GM12865 (cell line): ENCODE measurements at regions not wholly inside any gene's neighbourhood (a gene's known extent, or its start where the extent isn't known, plus 50 kb on each side); places are given as distances from the start of the nearest gene placed in this dataset.

ENCODE experiments used
- DNase-seq: peaks from one replicate; pipeline ENCODE4 v3.0.0; 2010; ENCODE audit warnings: low read depth
- H3K4me3 ChIP-seq: 2 replicates; pipeline ENCODE4 v1.5.1; 2011; ENCODE audit warnings: mild to moderate bottlenecking, low read depth, low read length, control low read depth
- TF ChIP-seq, protein P1 (sequence below): IDR thresholded peaks from 2 replicates; pipeline ENCODE4 v1.5.1; 2011; ENCODE audit warnings: low read length, control low read depth, low read depth, inconsistent platforms; ENCODE audit not compliant: insufficient read depth; ENCODE audit errors: missing control alignments

DNA sequence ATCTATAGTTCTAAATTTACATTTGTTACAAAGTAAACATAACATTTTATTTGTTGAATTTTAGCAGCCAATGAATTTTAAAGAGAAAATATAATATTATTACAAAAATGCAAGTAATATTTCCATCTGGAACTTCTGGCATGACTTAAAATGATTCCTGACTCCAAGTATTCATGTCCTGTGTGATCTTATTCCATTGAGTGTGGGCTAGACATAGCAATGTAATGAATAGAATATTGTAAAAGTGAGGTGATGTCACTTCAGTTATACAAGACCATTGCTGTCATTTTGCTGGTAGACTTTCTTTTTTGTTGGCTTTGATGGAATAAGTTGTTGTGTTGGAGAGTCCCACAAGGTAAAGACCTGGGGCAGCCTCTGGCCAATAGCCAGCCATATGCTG lies 912.2 kb upstream of the PIK3C3 start:
- no peak for DNase-seq
- TF ChIP-seq, protein P1, sequence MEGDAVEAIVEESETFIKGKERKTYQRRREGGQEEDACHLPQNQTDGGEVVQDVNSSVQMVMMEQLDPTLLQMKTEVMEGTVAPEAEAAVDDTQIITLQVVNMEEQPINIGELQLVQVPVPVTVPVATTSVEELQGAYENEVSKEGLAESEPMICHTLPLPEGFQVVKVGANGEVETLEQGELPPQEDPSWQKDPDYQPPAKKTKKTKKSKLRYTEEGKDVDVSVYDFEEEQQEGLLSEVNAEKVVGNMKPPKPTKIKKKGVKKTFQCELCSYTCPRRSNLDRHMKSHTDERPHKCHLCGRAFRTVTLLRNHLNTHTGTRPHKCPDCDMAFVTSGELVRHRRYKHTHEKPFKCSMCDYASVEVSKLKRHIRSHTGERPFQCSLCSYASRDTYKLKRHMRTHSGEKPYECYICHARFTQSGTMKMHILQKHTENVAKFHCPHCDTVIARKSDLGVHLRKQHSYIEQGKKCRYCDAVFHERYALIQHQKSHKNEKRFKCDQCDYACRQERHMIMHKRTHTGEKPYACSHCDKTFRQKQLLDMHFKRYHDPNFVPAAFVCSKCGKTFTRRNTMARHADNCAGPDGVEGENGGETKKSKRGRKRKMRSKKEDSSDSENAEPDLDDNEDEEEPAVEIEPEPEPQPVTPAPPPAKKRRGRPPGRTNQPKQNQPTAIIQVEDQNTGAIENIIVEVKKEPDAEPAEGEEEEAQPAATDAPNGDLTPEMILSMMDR: no peak
- H3K4me3 ChIP-seq: no peak overlapping the region

DNA sequence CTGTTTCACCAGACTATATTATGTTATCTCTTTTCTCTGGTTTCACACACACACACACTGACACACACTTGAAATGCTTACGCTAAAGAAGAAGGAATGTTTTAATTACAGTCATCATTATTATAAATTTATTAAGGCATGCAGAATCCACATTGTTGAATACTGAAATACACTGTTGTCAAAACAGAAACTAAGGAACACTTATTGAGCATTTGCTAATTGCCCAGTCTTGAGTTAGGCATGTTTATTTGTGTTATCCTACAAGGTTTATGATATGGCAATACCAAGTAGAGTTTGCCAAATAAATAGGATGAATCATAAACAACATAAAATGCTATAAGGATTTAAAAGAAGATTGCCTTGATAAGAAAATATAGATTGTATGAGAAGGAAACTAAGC lies 917.0 kb upstream of the PIK3C3 start:
- no peak overlapping the region for H3K4me3 ChIP-seq
- TF ChIP-seq, protein P1: no peak

DNA sequence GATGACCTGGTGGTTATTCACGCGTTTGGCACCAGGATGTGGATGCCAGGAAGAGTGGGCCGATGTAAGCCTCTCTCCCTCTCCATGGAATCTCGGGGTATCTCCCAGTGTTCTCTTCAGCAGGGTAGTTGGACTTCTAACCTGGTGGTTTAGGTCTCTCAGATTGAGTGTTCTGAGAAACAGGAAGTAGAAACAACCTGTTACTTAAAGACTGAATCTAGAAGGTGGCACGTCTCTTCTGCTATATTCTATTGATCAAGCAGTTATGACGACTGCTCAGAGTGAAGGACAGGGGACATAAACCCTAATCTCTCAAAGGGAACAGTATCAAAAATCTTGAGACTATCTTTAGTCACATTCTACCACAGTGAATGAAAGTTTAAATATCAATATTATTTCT lies 918.7 kb upstream of the PIK3C3 start:
- DNase-seq: no peak
- no peak overlapping the region for H3K4me3 ChIP-seq
- TF ChIP-seq, protein P1: no peak

More for the DNA sequence above, 917.0 kb upstream of the PIK3C3 start:
- DNase-seq: no peak

DNA sequence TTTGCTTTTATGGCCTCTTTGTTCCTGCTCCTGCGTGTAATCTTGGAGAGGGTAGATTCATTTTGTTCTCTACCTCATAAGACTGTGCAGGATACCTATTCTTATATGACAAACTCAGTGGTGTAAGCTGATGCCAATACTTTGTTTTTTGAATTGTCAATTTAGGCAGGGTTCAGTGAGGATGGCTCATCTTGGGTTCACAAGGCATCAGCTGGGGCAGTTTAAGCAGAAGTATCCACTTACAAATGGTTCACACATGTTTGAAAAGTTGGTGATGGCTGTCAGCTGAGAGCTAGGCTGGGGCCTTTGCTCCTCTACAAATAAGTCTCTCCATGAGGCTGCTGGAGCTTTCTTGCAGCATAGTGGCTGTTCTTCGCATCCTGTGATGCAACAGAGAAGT lies 920.6 kb upstream of the PIK3C3 start:
- TF ChIP-seq, protein P1: no peak
- DNase-seq: no peak
- H3K4me3 ChIP-seq: no peak overlapping the region

GRCh38 chr18:41025666-41026065 lies 929.4 kb upstream of the PIK3C3 start:
- no peak for DNase-seq
- no peak overlapping the region for H3K4me3 ChIP-seq
- TF ChIP-seq, protein P1: no peak

DNA sequence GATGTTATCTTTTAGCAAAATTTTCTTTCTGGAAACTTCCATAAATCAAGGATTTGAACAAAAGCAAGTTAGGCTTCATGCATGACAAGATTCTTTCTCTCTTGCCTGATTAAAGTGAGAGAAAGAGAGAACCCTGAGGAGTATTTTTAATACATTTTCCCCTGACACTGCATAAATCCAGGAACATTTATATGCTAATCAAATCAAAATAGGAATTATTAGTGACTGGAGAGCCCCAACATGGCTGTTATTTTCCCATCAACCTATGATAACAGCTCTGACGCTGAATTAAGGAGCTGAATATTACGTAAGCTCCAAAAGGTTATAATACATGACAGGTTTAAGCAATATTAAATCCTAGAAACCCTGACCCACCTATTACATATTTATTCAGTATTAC lies 930.2 kb upstream of the PIK3C3 start:
- H3K4me3 ChIP-seq: no peak overlapping the region
- TF ChIP-seq, protein P1: no peak
- DNase-seq: no peak

GRCh38 chr18:41022484-41022883 lies 932.5 kb upstream of the PIK3C3 start:
- DNase-seq: no peak
- TF ChIP-seq, protein P1: no peak
- no peak overlapping the region for H3K4me3 ChIP-seq
